ENCODE measurements at regions not wholly inside any gene's neighbourhood (a gene's known extent, or its start where the extent isn't known, plus 50 kb on each side); places are given as distances from the start of the nearest gene placed in this dataset.

- no peak for TF ChIP-seq CTCF (conservative IDR thresholded peaks at IDR 0.05; ENCODE audit: low read depth, low read length)
- no peak for TF ChIP-seq EZH2 (IDR thresholded peaks at IDR 0.05; ENCODE audit: borderline replicate concordance, low read depth, low read length, poor library complexity, severe bottlenecking)
These were observed 59.5 kb upstream of the CD55 start for GRCh38 chr1:207261971-207262370.
